ENCODE measurements at regions not wholly inside any gene's neighbourhood (a gene's known extent, or its start where the extent isn't known, plus 50 kb on each side); places are given as distances from the start of the nearest gene placed in this dataset.

- no peak overlapping the region for H3K27ac ChIP-seq
- no peak for TF ChIP-seq ZFX (IDR thresholded peaks at IDR 0.05; ENCODE audit: borderline replicate concordance)
- TF ChIP-seq CTCF (IDR thresholded peaks at IDR 0.05), result no peak
Observed at GRCh38 chr9:85129514-85129913, 460.0 kb downstream of the NTRK2 start.

GRCh38 chr9:85118990-85119755 is 449.6 kb downstream of the NTRK2 start:
- no peak overlapping the region for H3K27ac ChIP-seq
- no peak for TF ChIP-seq ZFX (IDR thresholded peaks at IDR 0.05; ENCODE audit: borderline replicate concordance)
- TF ChIP-seq CTCF (IDR thresholded peaks at IDR 0.05), result no peak

GRCh38 chr9:85117831-85118230 is 448.3 kb downstream of the NTRK2 start:
- TF ChIP-seq ZFX (IDR thresholded peaks at IDR 0.05; ENCODE audit: borderline replicate concordance) (no peak), CTCF (IDR thresholded peaks at IDR 0.05) (no peak)
- no peak overlapping the region for H3K27ac ChIP-seq

GRCh38 chr9:85115473-85115872 is 445.9 kb downstream of the NTRK2 start:
- TF ChIP-seq CTCF (IDR thresholded peaks at IDR 0.05), result no peak
- no peak for TF ChIP-seq ZFX (IDR thresholded peaks at IDR 0.05; ENCODE audit: borderline replicate concordance)
- no peak overlapping the region for H3K27ac ChIP-seq

GRCh38 chr9:85114799-85115198 is 445.3 kb downstream of the NTRK2 start:
- H3K27ac ChIP-seq, result no peak overlapping the region
- no peak for TF ChIP-seq CTCF (IDR thresholded peaks at IDR 0.05)

GRCh38 chr9:85112933-85113418 is 443.4 kb downstream of the NTRK2 start:
- TF ChIP-seq CTCF (IDR thresholded peaks at IDR 0.05) (no peak), ZFX (IDR thresholded peaks at IDR 0.05; ENCODE audit: borderline replicate concordance) (no peak)
- H3K27ac ChIP-seq, result no peak overlapping the region

GRCh38 chr9:85112391-85112790 is 442.9 kb downstream of the NTRK2 start:
- TF ChIP-seq CTCF (IDR thresholded peaks at IDR 0.05) (no peak), ZFX (IDR thresholded peaks at IDR 0.05; ENCODE audit: borderline replicate concordance) (no peak)
- H3K27ac ChIP-seq, result no peak overlapping the region
